HG03460 (cell line): ENCODE measurements at regions not wholly inside any gene's neighbourhood (a gene's known extent, or its start where the extent isn't known, plus 50 kb on each side); places are given as distances from the start of the nearest gene placed in this dataset.

ENCODE experiments used
- ATAC-seq: cut with Tn5 transposase; IDR thresholded peaks from one replicate; pipeline ENCODE4 v1.9.1; 2021; ENCODE audit not compliant: unreplicated experiment

GRCh38 chr3:3579658-3580057 is 219.6 kb upstream of the LRRN1 start:
- ATAC-seq, result no peak

- ATAC-seq, result no peak
These were observed 220.5 kb upstream of the LRRN1 start for GRCh38 chr3:3578718-3579117.

- no peak for ATAC-seq
These were observed 221.4 kb upstream of the LRRN1 start for GRCh38 chr3:3577823-3578222.

- ATAC-seq, result no peak
These were observed 225.9 kb upstream of the LRRN1 start for GRCh38 chr3:3573341-3573740.

- ATAC-seq, result no peak
These were observed 238.5 kb upstream of the LRRN1 start for GRCh38 chr3:3560591-3561311.

GRCh38 chr3:3559786-3560185 is 239.4 kb upstream of the LRRN1 start:
- ATAC-seq, result no peak

GRCh38 chr3:3556078-3556477 is 243.2 kb upstream of the LRRN1 start:
- ATAC-seq, result no peak

- ATAC-seq, result no peak
These were observed 246.0 kb upstream of the LRRN1 start for GRCh38 chr3:3553236-3553635.

- ATAC-seq, result no peak
These were observed 246.5 kb upstream of the LRRN1 start for GRCh38 chr3:3552761-3553160.

- ATAC-seq, result no peak
These were observed 247.2 kb upstream of the LRRN1 start for GRCh38 chr3:3551981-3552380.

- no peak for ATAC-seq
These were observed 253.9 kb upstream of the LRRN1 start for GRCh38 chr3:3545360-3545759.

GRCh38 chr3:3538451-3538850 is 260.8 kb upstream of the LRRN1 start:
- ATAC-seq, result no peak

GRCh38 chr3:3532508-3532907 is 266.7 kb upstream of the LRRN1 start:
- ATAC-seq, result no peak

- no peak for ATAC-seq
These were observed 267.8 kb upstream of the LRRN1 start for GRCh38 chr3:3531476-3531875.

GRCh38 chr3:3519266-3519665 is 280.0 kb upstream of the LRRN1 start:
- no peak for ATAC-seq

- no peak for ATAC-seq
These were observed 282.2 kb upstream of the LRRN1 start for GRCh38 chr3:3516996-3517395.

- ATAC-seq, result no peak
These were observed 282.8 kb upstream of the LRRN1 start for GRCh38 chr3:3516384-3516783.

GRCh38 chr3:3509665-3510064 is 289.6 kb upstream of the LRRN1 start:
- ATAC-seq, result no peak

- ATAC-seq, result no peak
These were observed 294.5 kb upstream of the LRRN1 start for GRCh38 chr3:3504686-3505085.

- ATAC-seq, result no peak
These were observed 295.8 kb upstream of the LRRN1 start for GRCh38 chr3:3503411-3503810.

GRCh38 chr3:3499987-3500386 is 299.2 kb upstream of the LRRN1 start:
- ATAC-seq, result no peak

GRCh38 chr3:3499012-3499562 is 300.1 kb upstream of the LRRN1 start:
- ATAC-seq, result no peak

GRCh38 chr3:3495611-3496010 is 303.6 kb upstream of the LRRN1 start:
- ATAC-seq, result no peak
